Esophagus squamous epithelium (tissue), 5 donors: ENCODE measurements at regions not wholly inside any gene's neighbourhood (a gene's known extent, or its start where the extent isn't known, plus 50 kb on each side); places are given as distances from the start of the nearest gene placed in this dataset.

Experiments used
- DNase-seq: peaks from one replicate; lab custom pipeline; 2025; lab: John Stamatoyannopoulos, UW
- H3K27ac ChIP-seq, 4 donors: fragments of 200-600 bp; sonication (generic); one replicate each; pipeline ENCODE4 v1.5.1; 2016 to 2019; ENCODE audit warnings: mild to moderate bottlenecking in 1 of 4
- H3K27me3 ChIP-seq, 4 donors: fragments of 200-600 bp; sonication (generic); 1 replicate in 3 of 4; 2 replicates in 1 of 4; pipeline versions ENCODE4 v1.5.1 to v1.6.0; 2017 to 2021; ENCODE audit warnings: antibody characterized with exemption in 1 of 4
- H3K36me3 ChIP-seq, 3 donors: fragments of 200-600 bp; sonication (generic); one replicate each; pipeline ENCODE4 v1.5.1; 2016 to 2019
- H3K4me1 ChIP-seq, 3 donors: fragments of 200-600 bp; sonication (generic); one replicate each; pipeline ENCODE4 v1.5.1; 2017 to 2019
- H3K4me3 ChIP-seq, 4 donors: fragments of 200-600 bp; sonication (generic); 1 replicate in 3 of 4; 2 replicates in 1 of 4; pipeline ENCODE4 v1.5.1; 2016 to 2019; ENCODE audit warnings: mild to moderate bottlenecking in 2 of 4, moderate library complexity in 1 of 4
- H3K9me3 ChIP-seq, 3 donors: fragments of 200-600 bp; sonication (generic); one replicate each; pipeline ENCODE4 v1.5.1; 2016 to 2019
- POLR2A ChIP-seq, 4 donors: fragments of 450-650 bp; IDR thresholded peaks; one replicate each; pipeline ENCODE4 v1.6.1; 2017; ENCODE audit warnings: antibody characterized with exemption in 4 of 4, mild to moderate bottlenecking in 4 of 4, moderate library complexity in 3 of 4
- WGBS, 2 donors: methylation state at CpG; one replicate each; pipeline ENCODE4 v1.1.5; 2018; 5-methylcytosine and 5-hydroxymethylcytosine counted together
- intact Hi-C: fragments of 100-400 bp; cut with DNase I; formaldehyde crosslinking; loops from one replicate; pipeline ENCODE4 v1.15.0; 2022
- TF ChIP-seq, protein P1 (sequence below), 6 experiments: fragments of 450-650 bp in 4 of 6; fragments of 200-600 bp in 2 of 6; sonication (generic) in 2 of 6; IDR thresholded peaks; one replicate each; pipeline ENCODE4 v1.5.1; 2016 to 2019; ENCODE audit warnings: antibody characterized with exemption in 6 of 6, mild to moderate bottlenecking in 4 of 6, moderate library complexity in 4 of 6
- donor health status: DM: yes; HTN: yes; CAD: no.

GRCh38 chr1:22376976-22377375, 74.7 kb upstream of the ZBTB40 start:
- no peaks in the 10 kb centered on the region for H3K4me1 ChIP-seq
- TF ChIP-seq POLR2A (IDR thresholded peaks at IDR 0.05), result no peak
- TF ChIP-seq, protein P1, sequence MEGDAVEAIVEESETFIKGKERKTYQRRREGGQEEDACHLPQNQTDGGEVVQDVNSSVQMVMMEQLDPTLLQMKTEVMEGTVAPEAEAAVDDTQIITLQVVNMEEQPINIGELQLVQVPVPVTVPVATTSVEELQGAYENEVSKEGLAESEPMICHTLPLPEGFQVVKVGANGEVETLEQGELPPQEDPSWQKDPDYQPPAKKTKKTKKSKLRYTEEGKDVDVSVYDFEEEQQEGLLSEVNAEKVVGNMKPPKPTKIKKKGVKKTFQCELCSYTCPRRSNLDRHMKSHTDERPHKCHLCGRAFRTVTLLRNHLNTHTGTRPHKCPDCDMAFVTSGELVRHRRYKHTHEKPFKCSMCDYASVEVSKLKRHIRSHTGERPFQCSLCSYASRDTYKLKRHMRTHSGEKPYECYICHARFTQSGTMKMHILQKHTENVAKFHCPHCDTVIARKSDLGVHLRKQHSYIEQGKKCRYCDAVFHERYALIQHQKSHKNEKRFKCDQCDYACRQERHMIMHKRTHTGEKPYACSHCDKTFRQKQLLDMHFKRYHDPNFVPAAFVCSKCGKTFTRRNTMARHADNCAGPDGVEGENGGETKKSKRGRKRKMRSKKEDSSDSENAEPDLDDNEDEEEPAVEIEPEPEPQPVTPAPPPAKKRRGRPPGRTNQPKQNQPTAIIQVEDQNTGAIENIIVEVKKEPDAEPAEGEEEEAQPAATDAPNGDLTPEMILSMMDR (IDR thresholded peaks at IDR 0.05), result no peak
- intact Hi-C loops, result no loop called here
- H3K27me3 ChIP-seq, result peaks cover 0 to 31% (median 0%) of the 10 kb centered on the region in 4 donors
- 81 to 90% methylated on average over 3 of the region's 3 CpGs for WGBS, 2 donors
- no peak overlapping the region for H3K27ac ChIP-seq
- H3K9me3 ChIP-seq, result peaks cover 0 to 8% (median 0%) of the 10 kb centered on the region in 3 donors
- no peak overlapping the region for H3K4me3 ChIP-seq
- no peaks in the 10 kb centered on the region for H3K36me3 ChIP-seq
- no peak for DNase-seq

GRCh38 chr1:22379566-22379965, 72.1 kb upstream of the ZBTB40 start:
- Histone ChIP-seq H3K4me3 (no peak overlapping the region), H3K4me1 (no peaks in the 10 kb centered on the region), H3K36me3 (no peaks in the 10 kb centered on the region), H3K27ac (no peak overlapping the region), H3K27me3 (peaks cover 0 to 41% (median 0%) of the 10 kb centered on the region in 4 donors), H3K9me3 (no peaks in the 10 kb centered on the region)
- TF ChIP-seq, protein P1 (IDR thresholded peaks at IDR 0.05), result no peak
- TF ChIP-seq POLR2A (IDR thresholded peaks at IDR 0.05), result no peak
- 58 to 66% methylated on average over 7 of the region's 7 CpGs for WGBS, 2 donors
- no peak for DNase-seq
- intact Hi-C loops, result no loop called here

- no peak for DNase-seq
- TF ChIP-seq, protein P1 (IDR thresholded peaks at IDR 0.05), result no peak
- no peak for TF ChIP-seq POLR2A (IDR thresholded peaks at IDR 0.05)
- Histone ChIP-seq H3K27ac (no peak overlapping the region), H3K36me3 (no peaks in the 10 kb centered on the region), H3K9me3 (no peaks in the 10 kb centered on the region), H3K4me3 (no peak overlapping the region), H3K27me3 (peaks cover 0 to 44% (median 0%) of the 10 kb centered on the region in 4 donors), H3K4me1 (no peaks in the 10 kb centered on the region)
- WGBS, 2 donors, result 68 to 92% methylated on average over 2 to 4 of the region's 10 CpGs
- intact Hi-C loops, result no loop called here
These were observed 71.4 kb upstream of the ZBTB40 start for GRCh38 chr1:22380024-22380785.

DNA sequence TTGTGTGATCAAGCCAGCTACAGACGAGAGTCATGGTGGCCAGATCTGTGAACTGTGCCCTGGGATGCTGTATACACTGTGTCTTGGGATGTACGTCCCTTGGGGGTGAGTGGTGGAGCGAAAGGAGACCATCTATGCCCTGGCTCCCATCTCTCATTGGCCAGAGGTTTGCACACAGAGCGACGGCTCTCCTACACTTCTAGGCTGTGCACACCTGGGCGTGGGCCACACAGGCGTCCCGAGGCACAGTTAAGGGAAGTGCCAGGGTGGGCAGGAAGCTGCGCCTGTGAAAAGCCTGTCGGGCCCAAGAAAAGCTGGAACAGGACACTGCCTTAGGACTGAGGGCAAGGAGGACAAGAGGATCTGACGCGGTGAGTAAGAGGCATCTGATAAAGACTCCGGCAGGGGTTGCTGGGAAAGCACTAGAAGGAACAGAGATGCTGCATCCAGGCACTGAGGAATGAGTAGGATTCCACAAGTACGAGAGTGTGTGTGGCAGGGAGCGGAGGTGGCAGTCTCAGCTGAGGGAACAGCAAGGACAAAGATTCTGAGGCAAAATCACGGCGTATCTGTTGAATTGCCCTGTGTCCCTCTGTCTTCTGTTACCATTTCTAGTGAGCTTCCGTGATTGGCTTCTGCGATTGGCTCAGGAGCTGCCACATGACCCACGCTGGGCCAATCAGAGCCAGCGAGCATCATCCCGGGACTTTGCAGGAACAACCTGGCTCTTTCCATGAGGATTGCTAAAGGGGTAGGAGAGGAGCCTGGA, 67.9 kb upstream of the ZBTB40 start:
- DNase-seq, result no peak
- Histone ChIP-seq H3K36me3 (no peaks in the 10 kb centered on the region), H3K27ac (no peak overlapping the region), H3K27me3 (peaks cover 0 to 74% (median 0%) of the 10 kb centered on the region in 4 donors), H3K9me3 (no peaks in the 10 kb centered on the region), H3K4me3 (no peak overlapping the region), H3K4me1 (no peaks in the 10 kb centered on the region)
- TF ChIP-seq, protein P1 (IDR thresholded peaks at IDR 0.05), result no peak
- TF ChIP-seq POLR2A (IDR thresholded peaks at IDR 0.05), result no peak
- WGBS, 2 donors, result 77 to 82% methylated on average over 13 to 19 of the region's 22 CpGs
- intact Hi-C loops, result no loop called here

GRCh38 chr1:22385537-22385936, 66.1 kb upstream of the ZBTB40 start:
- peaks cover 0 to 74% (median 0%) of the 10 kb centered on the region in 4 donors for H3K27me3 ChIP-seq
- no peaks in the 10 kb centered on the region for H3K4me1 ChIP-seq
- no peaks in the 10 kb centered on the region for H3K9me3 ChIP-seq
- no peak overlapping the region for H3K4me3 ChIP-seq
- intact Hi-C loops, result no loop called here
- no peak for TF ChIP-seq POLR2A (IDR thresholded peaks at IDR 0.05)
- TF ChIP-seq, protein P1 (IDR thresholded peaks at IDR 0.05), result no peak
- no peaks in the 10 kb centered on the region for H3K36me3 ChIP-seq
- no peak for DNase-seq
- 78 to 82% methylated on average over 4 of the region's 4 CpGs for whole genome bisulfite sequencing, 2 donors
- H3K27ac ChIP-seq, result no peak overlapping the region
